SK-N-SH (cell line): ENCODE measurements at regions not wholly inside any gene's neighbourhood (a gene's known extent, or its start where the extent isn't known, plus 50 kb on each side); places are given as distances from the start of the nearest gene placed in this dataset.

ENCODE experiments used
- EP300 ChIP-seq, 2 experiments: IDR thresholded peaks; 2 replicates each; pipeline versions ENCODE4 v1.4.0 to v1.6.1; 2012; ENCODE audit warnings: borderline replicate concordance in 1 of 2, low read depth in 1 of 2, low read length in 1 of 2
- EZH2phosphoT487 ChIP-seq: fragments of 200-600 bp; sonication (generic); IDR thresholded peaks from 2 replicates; pipeline ENCODE4 v1.6.1; 2017; ENCODE audit warnings: low read depth, mixed run types, mild to moderate bottlenecking, antibody characterized with exemption, moderate library complexity, borderline replicate concordance
- FOXJ3 ChIP-seq: sonication (generic); formaldehyde crosslinking; IDR thresholded peaks from 2 replicates; pipeline ENCODE4 v1.5.1; 2020; ENCODE audit warnings: mild to moderate bottlenecking, missing genetic modification reagents
- NRF1 ChIP-seq: IDR thresholded peaks from 2 replicates; pipeline ENCODE4 v1.6.1; 2012; ENCODE audit warnings: low read depth, mild to moderate bottlenecking, low read length
- POLR2AphosphoS5 ChIP-seq: IDR thresholded peaks from 2 replicates; pipeline ENCODE4 v1.6.1; 2012; ENCODE audit warnings: low read depth, low read length
- RCOR1 ChIP-seq: fragments of 150-350 bp; IDR thresholded peaks from 2 replicates; pipeline ENCODE4 v1.6.1; 2017; ENCODE audit warnings: antibody characterized with exemption, low read length
- RFX5 ChIP-seq: IDR thresholded peaks from 2 replicates; pipeline ENCODE4 v1.6.1; 2012; ENCODE audit warnings: mild to moderate bottlenecking, improper control_type of control experiment, low read length
- SIN3A ChIP-seq: IDR thresholded peaks from 2 replicates; pipeline ENCODE4 v1.6.1; 2012; ENCODE audit warnings: low read depth, mild to moderate bottlenecking, low read length, moderate library complexity, borderline replicate concordance
- SMC3 ChIP-seq: IDR thresholded peaks from 2 replicates; pipeline ENCODE4 v1.6.1; 2012; ENCODE audit warnings: low read depth, low read length, improper control_type of control experiment
- TAF1 ChIP-seq: IDR thresholded peaks from 2 replicates; pipeline ENCODE4 v1.6.1; 2012; ENCODE audit warnings: low read depth, mild to moderate bottlenecking, low read length, moderate library complexity, borderline replicate concordance
- TF ChIP-seq, protein P1 (sequence below): fragments of 200-600 bp; sonication (generic); IDR thresholded peaks from 2 replicates; pipeline ENCODE4 v1.6.1; 2017; ENCODE audit warnings: antibody characterized with exemption, mild to moderate bottlenecking, moderate library complexity
- TF ChIP-seq, protein P2 (sequence below): IDR thresholded peaks from 2 replicates; pipeline ENCODE4 v1.4.0; 2012; ENCODE audit warnings: low read depth, borderline replicate concordance

DNA sequence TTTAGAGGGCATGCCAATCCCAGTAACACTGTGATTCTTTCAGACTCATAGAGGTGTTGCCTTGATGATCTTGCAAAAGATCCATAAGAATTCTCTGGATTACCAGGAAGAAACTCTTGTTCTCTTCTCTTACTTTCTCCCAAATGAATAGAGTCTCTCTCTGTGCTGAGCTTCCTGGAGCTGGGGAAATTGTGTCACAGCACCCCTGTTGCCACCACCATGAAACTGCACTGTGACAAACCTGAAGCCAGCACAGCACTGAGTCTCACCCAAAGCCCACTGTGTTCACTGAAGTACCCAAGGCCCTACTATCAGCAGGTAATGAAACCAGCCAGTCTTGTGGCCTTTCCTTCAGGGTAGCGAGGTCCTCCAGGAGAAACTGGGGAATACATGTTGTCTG lies 332.7 kb upstream of the FGF16 start:
- TF ChIP-seq, protein P1, sequence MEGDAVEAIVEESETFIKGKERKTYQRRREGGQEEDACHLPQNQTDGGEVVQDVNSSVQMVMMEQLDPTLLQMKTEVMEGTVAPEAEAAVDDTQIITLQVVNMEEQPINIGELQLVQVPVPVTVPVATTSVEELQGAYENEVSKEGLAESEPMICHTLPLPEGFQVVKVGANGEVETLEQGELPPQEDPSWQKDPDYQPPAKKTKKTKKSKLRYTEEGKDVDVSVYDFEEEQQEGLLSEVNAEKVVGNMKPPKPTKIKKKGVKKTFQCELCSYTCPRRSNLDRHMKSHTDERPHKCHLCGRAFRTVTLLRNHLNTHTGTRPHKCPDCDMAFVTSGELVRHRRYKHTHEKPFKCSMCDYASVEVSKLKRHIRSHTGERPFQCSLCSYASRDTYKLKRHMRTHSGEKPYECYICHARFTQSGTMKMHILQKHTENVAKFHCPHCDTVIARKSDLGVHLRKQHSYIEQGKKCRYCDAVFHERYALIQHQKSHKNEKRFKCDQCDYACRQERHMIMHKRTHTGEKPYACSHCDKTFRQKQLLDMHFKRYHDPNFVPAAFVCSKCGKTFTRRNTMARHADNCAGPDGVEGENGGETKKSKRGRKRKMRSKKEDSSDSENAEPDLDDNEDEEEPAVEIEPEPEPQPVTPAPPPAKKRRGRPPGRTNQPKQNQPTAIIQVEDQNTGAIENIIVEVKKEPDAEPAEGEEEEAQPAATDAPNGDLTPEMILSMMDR, result no peak
- TF ChIP-seq POLR2AphosphoS5, result no peak
- no peak for TF ChIP-seq EP300 (IDR thresholded peaks at IDR 0.05; ENCODE audit: borderline replicate concordance in 1 of 2, low read depth in 1 of 2, low read length in 1 of 2)
- no peak for TF ChIP-seq TAF1
- TF ChIP-seq, protein P2, sequence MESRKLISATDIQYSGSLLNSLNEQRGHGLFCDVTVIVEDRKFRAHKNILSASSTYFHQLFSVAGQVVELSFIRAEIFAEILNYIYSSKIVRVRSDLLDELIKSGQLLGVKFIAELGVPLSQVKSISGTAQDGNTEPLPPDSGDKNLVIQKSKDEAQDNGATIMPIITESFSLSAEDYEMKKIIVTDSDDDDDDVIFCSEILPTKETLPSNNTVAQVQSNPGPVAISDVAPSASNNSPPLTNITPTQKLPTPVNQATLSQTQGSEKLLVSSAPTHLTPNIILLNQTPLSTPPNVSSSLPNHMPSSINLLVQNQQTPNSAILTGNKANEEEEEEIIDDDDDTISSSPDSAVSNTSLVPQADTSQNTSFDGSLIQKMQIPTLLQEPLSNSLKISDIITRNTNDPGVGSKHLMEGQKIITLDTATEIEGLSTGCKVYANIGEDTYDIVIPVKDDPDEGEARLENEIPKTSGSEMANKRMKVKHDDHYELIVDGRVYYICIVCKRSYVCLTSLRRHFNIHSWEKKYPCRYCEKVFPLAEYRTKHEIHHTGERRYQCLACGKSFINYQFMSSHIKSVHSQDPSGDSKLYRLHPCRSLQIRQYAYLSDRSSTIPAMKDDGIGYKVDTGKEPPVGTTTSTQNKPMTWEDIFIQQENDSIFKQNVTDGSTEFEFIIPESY, result no peak
- no peak for TF ChIP-seq RCOR1
- TF ChIP-seq RFX5, result no peak
- TF ChIP-seq NRF1, result no peak
- TF ChIP-seq SIN3A, result no peak
- TF ChIP-seq SMC3, result no peak
- no peak for TF ChIP-seq FOXJ3 (CRISPR knock-in tag)
- TF ChIP-seq EZH2phosphoT487, result no peak
